Spleen (tissue), 7 donors: ENCODE measurements at regions not wholly inside any gene's neighbourhood (a gene's known extent, or its start where the extent isn't known, plus 50 kb on each side); places are given as distances from the start of the nearest gene placed in this dataset.

Experiments used
- POLR2A ChIP-seq, 3 donors: fragments of 450-650 bp; IDR thresholded peaks; one replicate each; pipeline ENCODE4 v1.5.1; 2017; ENCODE audit warnings: antibody characterized with exemption in 3 of 3, mild to moderate bottlenecking in 1 of 3
- POLR2AphosphoS5 ChIP-seq, 3 donors: sonication (generic); formaldehyde crosslinking; IDR thresholded peaks; one replicate each; pipeline ENCODE4 v1.5.1; 2017; ENCODE audit warnings: antibody characterized with exemption in 3 of 3
- TF ChIP-seq, protein P1 (sequence below), 11 experiments: fragments of 200-600 bp in 7 of 11; fragments of 450-650 bp in 4 of 11; sonication (generic) in 4 of 11; IDR thresholded peaks in 8 of 11; conservative IDR thresholded peaks in 3 of 11; 1 replicate in 7 of 11; 2 replicates in 4 of 11; pipeline versions ENCODE4 v1.4.0 to v1.8.0; 2016 to 2021; ENCODE audit warnings: antibody characterized with exemption in 11 of 11, inconsistent platforms in 4 of 11, mild to moderate bottlenecking in 1 of 11
- donor health status: DM: no; HTN: no; CAD: no; lungs with moderate emphysema.
- donor health status: DM: no; HTN: no; CAD: no.
- donor health status: DM: no; HTN: no; CAD: no.

DNA sequence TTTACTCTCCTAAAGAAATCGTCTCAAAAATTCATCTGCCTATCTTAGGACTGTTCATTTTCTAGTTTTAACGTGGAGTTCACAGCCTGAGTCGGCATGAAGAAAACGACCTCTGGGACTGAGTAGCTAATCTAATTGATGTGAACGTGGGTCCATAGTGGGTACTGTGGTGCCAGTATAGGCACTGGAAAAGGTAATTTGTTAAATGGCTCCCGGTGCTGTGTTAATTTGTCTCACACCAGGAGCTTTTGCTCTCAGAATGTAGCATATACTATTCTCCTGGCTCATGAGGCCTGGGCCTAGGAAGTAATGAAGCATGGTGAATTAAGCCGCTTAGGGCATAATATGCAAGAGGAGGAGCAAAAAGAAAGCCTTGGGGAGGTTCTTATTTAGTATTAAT lies 414.4 kb upstream of the NXPH2 start:
- TF ChIP-seq POLR2AphosphoS5 (IDR thresholded peaks at IDR 0.05), result no peak
- TF ChIP-seq POLR2A (IDR thresholded peaks at IDR 0.05), result no peak
- TF ChIP-seq, protein P1, sequence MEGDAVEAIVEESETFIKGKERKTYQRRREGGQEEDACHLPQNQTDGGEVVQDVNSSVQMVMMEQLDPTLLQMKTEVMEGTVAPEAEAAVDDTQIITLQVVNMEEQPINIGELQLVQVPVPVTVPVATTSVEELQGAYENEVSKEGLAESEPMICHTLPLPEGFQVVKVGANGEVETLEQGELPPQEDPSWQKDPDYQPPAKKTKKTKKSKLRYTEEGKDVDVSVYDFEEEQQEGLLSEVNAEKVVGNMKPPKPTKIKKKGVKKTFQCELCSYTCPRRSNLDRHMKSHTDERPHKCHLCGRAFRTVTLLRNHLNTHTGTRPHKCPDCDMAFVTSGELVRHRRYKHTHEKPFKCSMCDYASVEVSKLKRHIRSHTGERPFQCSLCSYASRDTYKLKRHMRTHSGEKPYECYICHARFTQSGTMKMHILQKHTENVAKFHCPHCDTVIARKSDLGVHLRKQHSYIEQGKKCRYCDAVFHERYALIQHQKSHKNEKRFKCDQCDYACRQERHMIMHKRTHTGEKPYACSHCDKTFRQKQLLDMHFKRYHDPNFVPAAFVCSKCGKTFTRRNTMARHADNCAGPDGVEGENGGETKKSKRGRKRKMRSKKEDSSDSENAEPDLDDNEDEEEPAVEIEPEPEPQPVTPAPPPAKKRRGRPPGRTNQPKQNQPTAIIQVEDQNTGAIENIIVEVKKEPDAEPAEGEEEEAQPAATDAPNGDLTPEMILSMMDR (IDR thresholded peaks at IDR 0.05 in 8 of 11, conservative IDR thresholded peaks at IDR 0.05 in 3 of 11), result no peak
